ENCODE measurements at regions not wholly inside any gene's neighbourhood (a gene's known extent, or its start where the extent isn't known, plus 50 kb on each side); places are given as distances from the start of the nearest gene placed in this dataset.

- TF ChIP-seq POLR2AphosphoS5 (IDR thresholded peaks at IDR 0.05; ENCODE audit: low read depth, low read length) (no peak), TAF1 (IDR thresholded peaks at IDR 0.05; ENCODE audit: borderline replicate concordance, insufficient read depth, low read length) (no peak), REST (IDR thresholded peaks at IDR 0.05; ENCODE audit: insufficient read depth in 1 of 2, low read depth in 2 of 2, low read length in 2 of 2) (no peak), SIN3A (IDR thresholded peaks at IDR 0.05; ENCODE audit: borderline replicate concordance, insufficient read depth, low read length) (no peak)
These were observed 137.5 kb upstream of the PRR23C start for GRCh38 chr3:139182143-139182542.
